Panc1 (cell line): ENCODE measurements at regions not wholly inside any gene's neighbourhood (a gene's known extent, or its start where the extent isn't known, plus 50 kb on each side); places are given as distances from the start of the nearest gene placed in this dataset.
"Not testable (repeated sequence)": the region's sequence is repeated elsewhere in the genome, so short reads cannot be mapped to it uniquely, and the experiment has no call there.

Source experiments
- ATAC-seq: fragments of 200-7000 bp; cut with Tn5 transposase; 2 replicates; pipeline ENCODE4 v1.9.1; 2020; ENCODE audit warnings: mild to moderate bottlenecking, moderate library complexity
- BruUV-seq: library from RNA; stranded (reverse); fragments of 400-500 nt; replicated peaks from 2 replicates; lab custom pipeline; 2021; lab: Mats Ljungman, UMichigan
- CTCF ChIA-PET: fragments of 300-600 bp; sonication (Branson Sonifier 250); formaldehyde crosslinking; loops from one replicate; lab custom pipeline; 2022; ENCODE audit warnings: antibody characterized with exemption; lab: Charles Lee
- POLR2A ChIA-PET: fragments of 300-600 bp; sonication (Branson Sonifier 250); formaldehyde crosslinking; loops from one replicate; lab custom pipeline; 2022; ENCODE audit warnings: antibody characterized with exemption; lab: Charles Lee
- DNase-seq: peaks from one replicate; pipeline ENCODE4 v3.0.0-alpha.2; 2010; ENCODE audit warnings: low read depth, low spot score
- H3K27ac ChIP-seq: 2 replicates; pipeline ENCODE4 v1.5.1; 2011; ENCODE audit warnings: mild to moderate bottlenecking, low read length, inconsistent platforms
- H3K27me3 ChIP-seq: fragments of 200-500 bp; sonication (Bioruptor generic); 2 replicates; pipeline ENCODE4 v1.6.0; 2014; ENCODE audit warnings: low read length, inconsistent platforms; ENCODE audit not compliant: control insufficient read depth, insufficient read depth
- H3K36me3 ChIP-seq: fragments of 200-500 bp; sonication (Bioruptor generic); 2 replicates; pipeline ENCODE4 v1.5.1; 2014; ENCODE audit warnings: inconsistent platforms, mild to moderate bottlenecking, low read length, moderate library complexity; ENCODE audit not compliant: control insufficient read depth, insufficient read depth
- H3K4me1 ChIP-seq: 2 replicates; pipeline ENCODE4 v1.5.1; 2011; ENCODE audit warnings: inconsistent platforms, mild to moderate bottlenecking, low read length, moderate library complexity; ENCODE audit not compliant: control insufficient read depth, insufficient read depth
- H3K4me3 ChIP-seq, 2 experiments: 2 replicates each; pipeline ENCODE4 v1.5.1; 2011 to 2012; ENCODE audit warnings: low read depth in 2 of 2, low read length in 2 of 2, mild to moderate bottlenecking in 2 of 2, inconsistent platforms in 1 of 2, moderate library complexity in 1 of 2
- H3K9me3 ChIP-seq: fragments of 200-500 bp; sonication (Bioruptor generic); 2 replicates; pipeline ENCODE4 v1.5.1; 2014; ENCODE audit warnings: low read depth, mild to moderate bottlenecking, inconsistent platforms, low read length, moderate library complexity; ENCODE audit not compliant: control insufficient read depth, insufficient read depth
- CTCF ChIP-seq: fragments of 450-650 bp; IDR thresholded peaks from 2 replicates; pipeline ENCODE4 v1.5.1; 2017; ENCODE audit warnings: mild to moderate bottlenecking
- POLR2AphosphoS5 ChIP-seq: IDR thresholded peaks from 2 replicates; pipeline ENCODE4 v1.6.1; 2012; ENCODE audit warnings: mild to moderate bottlenecking, low read depth, low read length, moderate library complexity
- REST ChIP-seq, 2 experiments: IDR thresholded peaks; 2 replicates each; pipeline ENCODE4 v1.6.1; 2011 to 2012; ENCODE audit warnings: low read depth in 2 of 2, control low read depth in 1 of 2, low read length in 1 of 2, mild to moderate bottlenecking in 1 of 2, moderate library complexity in 1 of 2; ENCODE audit not compliant: insufficient read depth in 1 of 2
- SIN3A ChIP-seq: IDR thresholded peaks from 2 replicates; pipeline ENCODE4 v1.6.1; 2012; ENCODE audit warnings: low read depth, mild to moderate bottlenecking, low read length, moderate library complexity, borderline replicate concordance; ENCODE audit not compliant: insufficient read depth
- TCF7L2 ChIP-seq: IDR thresholded peaks from 2 replicates; pipeline ENCODE4 v1.6.1; 2011; ENCODE audit warnings: mild to moderate bottlenecking, low read depth, low read length, inconsistent platforms
- in situ Hi-C: cut with HindIII; loops from 2 replicates; pipeline ENCODE4 v1.10.0; 2016; ENCODE audit warnings: low sequenced_read_pairs, low pct_unique_long_range_greater_than_20kb
- intact Hi-C: fragments of 100-400 bp; cut with micrococcal nuclease; formaldehyde crosslinking; loops from one replicate; pipeline ENCODE4 v1.10.0; 2022; ENCODE audit not compliant: unreplicated experiment

- no TSS peak for BruUV-seq
- H3K4me3 ChIP-seq: no peak overlapping the region
- CTCF ChIA-PET: interaction anchor here (1.1 kb wide), 1 partner anchor 174 kb away, joined by 3 read pairs; no protein-coding TSS in a partner anchor
- no peak for TF ChIP-seq REST (IDR thresholded peaks at IDR 0.05; ENCODE audit: insufficient read depth in 1 of 2, low read depth in 2 of 2, low read length in 1 of 2)
- no peak for TF ChIP-seq CTCF
- no peak for TF ChIP-seq TCF7L2
- no peak for TF ChIP-seq POLR2AphosphoS5
- TF ChIP-seq SIN3A: no peak
- intact Hi-C loops (loop anchor here (10.0 kb wide), 1 partner anchor 368 kb away; no protein-coding TSS in a partner anchor), in situ Hi-C loops (no loop called here)
- no peaks in the 10 kb centered on the region for H3K9me3 ChIP-seq
- POLR2A ChIA-PET: interaction anchor here (0.7 kb wide), 1 partner anchor 650 kb away, joined by 3 read pairs; no protein-coding TSS in a partner anchor
- H3K27ac ChIP-seq: no peak overlapping the region
- H3K4me1 ChIP-seq: no peaks in the 10 kb centered on the region
- H3K36me3 ChIP-seq: no peaks in the 10 kb centered on the region
- no peak for DNase-seq
- H3K27me3 ChIP-seq: peaks cover 4% of the 10 kb centered on the region
- no peak for ATAC-seq
These were observed 112.5 kb upstream of the PRSS1 start for GRCh38 chr7:142636751-142637150.

- DNase-seq, H3K4me1 ChIP-seq, CTCF ChIA-PET, H3K27me3 ChIP-seq, H3K9me3 ChIP-seq, in situ Hi-C loops, H3K27ac ChIP-seq, ATAC-seq, POLR2A ChIA-PET, BruUV-seq, H3K36me3 ChIP-seq, H3K4me3 ChIP-seq: not testable (repeated sequence)
- intact Hi-C loops: loop anchor here (10.0 kb wide), 1 partner anchor 369 kb away; no protein-coding TSS in a partner anchor
These were observed 113.2 kb upstream of the PRSS1 start for GRCh38 chr7:142636107-142636506.
